ENCODE measurements at regions not wholly inside any gene's neighbourhood (a gene's known extent, or its start where the extent isn't known, plus 50 kb on each side); places are given as distances from the start of the nearest gene placed in this dataset.

GRCh38 chr6:105954148-105954547, 132.0 kb upstream of the PRDM1 start:
- DNase-seq, result no peak

- no peak for DNase-seq
Observed at GRCh38 chr6:105952772-105953690, 133.1 kb upstream of the PRDM1 start.

- DNase-seq, result no peak
Observed at GRCh38 chr6:105952326-105952725, 133.8 kb upstream of the PRDM1 start.

GRCh38 chr6:105951322-105951721, 134.8 kb upstream of the PRDM1 start:
- no peak for DNase-seq

GRCh38 chr6:105949869-105950268, 136.3 kb upstream of the PRDM1 start:
- DNase-seq, result no peak

- no peak for DNase-seq
Observed at GRCh38 chr6:105943514-105943913, 142.6 kb upstream of the PRDM1 start.

- no peak for DNase-seq
Observed at GRCh38 chr6:105941621-105942412, 144.3 kb upstream of the PRDM1 start.

GRCh38 chr6:105940990-105941389, 145.1 kb upstream of the PRDM1 start:
- no peak for DNase-seq

GRCh38 chr6:105936972-105937371, 149.2 kb upstream of the PRDM1 start:
- DNase-seq, result no peak

GRCh38 chr6:105935416-105935815, 150.7 kb upstream of the PRDM1 start:
- no peak for DNase-seq

- DNase-seq, result no peak
Observed at GRCh38 chr6:105934708-105935107, 151.4 kb upstream of the PRDM1 start.

- DNase-seq, result no peak
Observed at GRCh38 chr6:105932440-105932839, 153.7 kb upstream of the PRDM1 start.

GRCh38 chr6:105929626-105930025, 156.5 kb upstream of the PRDM1 start:
- DNase-seq, result no peak

GRCh38 chr6:105926318-105926717, 159.8 kb upstream of the PRDM1 start:
- no peak for DNase-seq

GRCh38 chr6:105925706-105926105, 160.4 kb upstream of the PRDM1 start:
- DNase-seq, result no peak

GRCh38 chr6:105921781-105922180, 164.4 kb upstream of the PRDM1 start:
- DNase-seq, result no peak

GRCh38 chr6:105920071-105920470, 166.1 kb upstream of the PRDM1 start:
- DNase-seq, result no peak

GRCh38 chr6:105917038-105917695, 169.0 kb upstream of the PRDM1 start:
- DNase-seq, result no peak

GRCh38 chr6:105911106-105911629, 175.0 kb upstream of the PRDM1 start:
- DNase-seq, result no peak

- DNase-seq, result no peak
Observed at GRCh38 chr6:105909106-105909505, 177.0 kb upstream of the PRDM1 start.

GRCh38 chr6:105907991-105908390, 178.1 kb upstream of the PRDM1 start:
- DNase-seq, result no peak

GRCh38 chr6:105907301-105907700, 178.8 kb upstream of the PRDM1 start:
- no peak for DNase-seq

- DNase-seq, result no peak
Observed at GRCh38 chr6:105902401-105903031, 183.6 kb upstream of the PRDM1 start.

All from stimulated activated CD4-positive, alpha-beta T cell treated with anti-CD3 and anti-CD28 coated beads, Interleukin-4, amount 100 ng/mL, for 1 hour (primary cell).